H9 (cell line): ENCODE measurements at regions not wholly inside any gene's neighbourhood (a gene's known extent, or its start where the extent isn't known, plus 50 kb on each side); places are given as distances from the start of the nearest gene placed in this dataset.

Source experiments
- DNase-seq: peaks from one replicate; pipeline ENCODE4 v3.0.0-alpha.2; 2017
- H2AFZ ChIP-seq: one replicate; pipeline ENCODE4 v1.6.1; 2013; ENCODE audit warnings: mild to moderate bottlenecking, low read length, control low read depth, moderate library complexity
- H2AK5ac ChIP-seq: 2 replicates; pipeline ENCODE4 v1.6.1; 2013; ENCODE audit warnings: low read length, control low read depth, mixed read lengths; ENCODE audit not compliant: insufficient read length
- H2BK120ac ChIP-seq: one replicate; pipeline ENCODE4 v1.6.1; 2013; ENCODE audit warnings: low read depth, mild to moderate bottlenecking, low read length, control low read depth, inconsistent platforms; ENCODE audit not compliant: poor library complexity, severe bottlenecking
- H2BK12ac ChIP-seq: 2 replicates; pipeline ENCODE4 v1.6.1; 2013; ENCODE audit warnings: low read length, control low read depth, mixed read lengths, low read depth; ENCODE audit not compliant: insufficient read length
- H2BK15ac ChIP-seq: 2 replicates; pipeline ENCODE4 v1.6.1; 2013; ENCODE audit warnings: low read depth, low read length, control low read depth
- H2BK20ac ChIP-seq: one replicate; pipeline ENCODE4 v1.6.1; 2013; ENCODE audit warnings: low read depth, mild to moderate bottlenecking, low read length, control low read depth, inconsistent platforms; ENCODE audit not compliant: poor library complexity, severe bottlenecking
- H2BK5ac ChIP-seq: 2 replicates; pipeline ENCODE4 v1.6.1; 2013; ENCODE audit warnings: low read length, control low read depth, mixed read lengths; ENCODE audit not compliant: insufficient read length
- H3K14ac ChIP-seq: 2 replicates; pipeline ENCODE4 v1.6.1; 2013; ENCODE audit warnings: low read length, control low read depth; ENCODE audit not compliant: insufficient read depth
- H3K18ac ChIP-seq: 2 replicates; pipeline ENCODE4 v1.6.1; 2013; ENCODE audit warnings: low read depth, mild to moderate bottlenecking, mixed read lengths, low read length, control low read depth; ENCODE audit not compliant: insufficient read length
- H3K23ac ChIP-seq: 2 replicates; pipeline ENCODE4 v1.6.1; 2013; ENCODE audit warnings: low read length, control low read depth, mixed read lengths, low read depth; ENCODE audit not compliant: insufficient read length
- H3K23me2 ChIP-seq: 2 replicates; pipeline ENCODE4 v1.6.1; 2013; ENCODE audit warnings: low read depth, mild to moderate bottlenecking, mixed read lengths, low read length, control low read depth; ENCODE audit not compliant: insufficient read length, poor library complexity, severe bottlenecking
- H3K27ac ChIP-seq: 2 replicates; pipeline ENCODE4 v1.5.1; 2013; ENCODE audit warnings: low read length, control low read depth, mixed read lengths, low read depth; ENCODE audit not compliant: insufficient read length
- H3K27me3 ChIP-seq: 2 replicates; pipeline ENCODE4 v1.6.1; 2013; ENCODE audit warnings: low read length, control low read depth, inconsistent platforms; ENCODE audit not compliant: insufficient read depth
- H3K4ac ChIP-seq: 2 replicates; pipeline ENCODE4 v1.6.1; 2013; ENCODE audit warnings: low read depth, mild to moderate bottlenecking, control low read depth, inconsistent platforms, low read length, moderate library complexity
- H3K4me1 ChIP-seq: 2 replicates; pipeline ENCODE4 v1.6.1; 2013; ENCODE audit warnings: low read length, control low read depth, inconsistent platforms; ENCODE audit not compliant: insufficient read depth
- H3K4me2 ChIP-seq: 2 replicates; pipeline ENCODE4 v1.6.1; 2013; ENCODE audit warnings: low read length, control low read depth, mixed read lengths; ENCODE audit not compliant: insufficient read length, insufficient read depth
- H3K56ac ChIP-seq: 2 replicates; pipeline ENCODE4 v1.6.1; 2013; ENCODE audit warnings: low read depth, mild to moderate bottlenecking, mixed read lengths, low read length, control low read depth; ENCODE audit not compliant: insufficient read length
- H3K79me1 ChIP-seq: 2 replicates; pipeline ENCODE4 v1.6.1; 2013; ENCODE audit warnings: low read depth, mild to moderate bottlenecking, moderate library complexity, low read length, control low read depth, inconsistent platforms; ENCODE audit not compliant: insufficient read depth, poor library complexity, severe bottlenecking
- H3K79me2 ChIP-seq: 2 replicates; pipeline ENCODE4 v1.6.1; 2013; ENCODE audit warnings: low read length, control low read depth, inconsistent platforms; ENCODE audit not compliant: insufficient read depth
- H3K9ac ChIP-seq: 2 replicates; pipeline ENCODE4 v1.6.1; 2013; ENCODE audit warnings: low read length, control low read depth, mixed read lengths; ENCODE audit not compliant: insufficient read length; ENCODE audit errors: extremely low read depth
- H3K9me3 ChIP-seq: one replicate; pipeline ENCODE4 v1.6.1; 2013; ENCODE audit warnings: low read depth, low read length, inconsistent platforms; ENCODE audit not compliant: control insufficient read depth
- H3T11ph ChIP-seq: one replicate; pipeline ENCODE4 v1.6.1; 2013; ENCODE audit warnings: mild to moderate bottlenecking, low read length, control low read depth, inconsistent platforms
- H4K20me1 ChIP-seq: one replicate; pipeline ENCODE4 v1.6.1; 2013; ENCODE audit not compliant: control insufficient read depth, insufficient read length, insufficient read depth
- H4K5ac ChIP-seq: 2 replicates; pipeline ENCODE4 v1.6.1; 2013; ENCODE audit warnings: low read depth, mild to moderate bottlenecking, mixed read lengths, low read length, control low read depth; ENCODE audit not compliant: insufficient read length
- H4K8ac ChIP-seq: replicated peaks from 2 replicates; pipeline ENCODE4 v1.6.1; 2013; ENCODE audit warnings: low read length, control low read depth, mixed read lengths, low read depth; ENCODE audit not compliant: insufficient read length
- H4K91ac ChIP-seq: 2 replicates; pipeline ENCODE4 v1.6.1; 2013; ENCODE audit warnings: low read depth, mild to moderate bottlenecking, moderate library complexity, mixed read lengths, low read length, control low read depth; ENCODE audit not compliant: insufficient read length
- H3K27ac Mint-ChIP-seq, 3 experiments: 2 replicates in 2 of 3; 3 replicates in 1 of 3; pipeline ENCODE4 v1.8.0; 2020 to 2021; ENCODE audit warnings: mixed read lengths in 3 of 3, mild to moderate bottlenecking in 1 of 3, moderate library complexity in 1 of 3
- H3K27me3 Mint-ChIP-seq: 2 replicates; pipeline ENCODE4 v1.8.0; 2021; ENCODE audit warnings: low read depth, mild to moderate bottlenecking, moderate library complexity, mixed read lengths
- H3K36me3 Mint-ChIP-seq, 3 experiments: 2 replicates in 2 of 3; 3 replicates in 1 of 3; pipeline ENCODE4 v1.8.0; 2020 to 2021; ENCODE audit warnings: low read depth in 3 of 3, mixed read lengths in 3 of 3; ENCODE audit not compliant: insufficient read depth in 1 of 3
- H3K4me1 Mint-ChIP-seq, 2 experiments: 2 replicates each; pipeline ENCODE4 v1.8.0; 2020; ENCODE audit warnings: mixed read lengths in 2 of 2
- H3K4me3 Mint-ChIP-seq, 2 experiments: 2 replicates in 1 of 2; 3 replicates in 1 of 2; pipeline ENCODE4 v1.8.0; 2020 to 2021; ENCODE audit warnings: mild to moderate bottlenecking in 2 of 2, mixed read lengths in 2 of 2, moderate library complexity in 1 of 2
- H3K9me3 Mint-ChIP-seq, 2 experiments: 2 replicates in 1 of 2; 3 replicates in 1 of 2; pipeline ENCODE4 v1.8.0; 2020; ENCODE audit warnings: mild to moderate bottlenecking in 2 of 2, mixed read lengths in 2 of 2, moderate library complexity in 1 of 2
- CTCF ChIP-seq: fragments of 200-600 bp; sonication (generic); conservative IDR thresholded peaks from 3 replicates; pipeline ENCODE4 v1.8.0; 2021; ENCODE audit warnings: antibody characterized with exemption, mild to moderate bottlenecking
- WGBS: extraction: QIAGEN DNeasy Blood & Tissue Kit; methylation state at CpG from one replicate; pipeline ENCODE4 v1.1.7; 2013; ENCODE audit warnings: missing lambda C conversion rate, low lambda C conversion rate, mixed read lengths; ENCODE audit not compliant: insufficient read length; ENCODE audit errors: extremely low coverage; 5-methylcytosine and 5-hydroxymethylcytosine counted together

DNA sequence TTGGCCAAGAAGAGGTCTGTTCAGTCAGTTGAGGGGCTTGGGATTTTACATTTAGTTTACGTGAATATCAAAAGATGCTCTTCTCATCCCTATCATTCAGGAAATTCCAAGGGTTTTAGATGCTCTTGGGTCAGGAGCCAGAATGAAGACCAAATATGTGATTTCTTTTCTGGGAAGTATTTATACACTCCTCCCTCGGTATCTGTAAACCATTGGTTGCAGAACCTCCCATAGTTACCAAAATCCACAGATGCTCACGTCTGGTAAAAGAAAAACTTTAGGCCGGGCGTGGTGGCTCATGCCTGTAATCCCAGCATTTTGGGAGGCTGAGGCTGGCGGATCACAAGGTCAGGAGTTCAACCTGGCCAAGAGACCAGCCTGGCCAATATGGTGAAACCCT, 75.9 kb downstream of the TNFAIP2 start:
- Mint-ChIP-seq H3K27ac (no peak overlapping the region), H3K9me3 (peaks cover 27 to 35% of the 10 kb centered on the region in 2 experiments), H3K27me3 (peaks cover 20% of the 10 kb centered on the region), H3K36me3 (peaks cover 4 to 17% (median 16%) of the 10 kb centered on the region in 3 experiments; a peak in 6 of 7 replicates), H3K4me1 (no peaks in the 10 kb centered on the region), H3K4me3 (no peak overlapping the region)
- H3K79me1 ChIP-seq: no peaks in the 10 kb centered on the region
- DNase-seq: no peak
- H3K4me1 ChIP-seq: no peaks in the 10 kb centered on the region
- H3K9me3 ChIP-seq: peaks cover 32% of the 10 kb centered on the region
- no peak overlapping the region for H3K4me2 ChIP-seq
- no peaks in the 10 kb centered on the region for H3K23me2 ChIP-seq
- no peak overlapping the region for H2AFZ ChIP-seq
- H3K23ac ChIP-seq: no peak overlapping the region
- no peak overlapping the region for H3T11ph ChIP-seq
- no peak overlapping the region for H3K9ac ChIP-seq
- no peak overlapping the region for H4K8ac ChIP-seq
- H4K91ac ChIP-seq: no peak overlapping the region
- H2BK12ac ChIP-seq: no peak overlapping the region
- no peak overlapping the region for H3K27ac ChIP-seq
- no peak overlapping the region for H2AK5ac ChIP-seq
- H3K14ac ChIP-seq: no peak overlapping the region
- no peaks in the 10 kb centered on the region for H3K27me3 ChIP-seq
- no peak overlapping the region for H2BK20ac ChIP-seq
- H2BK120ac ChIP-seq: no peak overlapping the region
- no CpG with 5 or more reads among the region's 6 CpGs for WGBS
- no peak overlapping the region for H3K4ac ChIP-seq
- peaks cover 3% of the 10 kb centered on the region for H4K20me1 ChIP-seq
- no peak for TF ChIP-seq CTCF
- no peak overlapping the region for H2BK15ac ChIP-seq
- H2BK5ac ChIP-seq: no peak overlapping the region
- no peaks in the 10 kb centered on the region for H3K79me2 ChIP-seq
- no peak overlapping the region for H3K56ac ChIP-seq
- H3K18ac ChIP-seq: no peak overlapping the region
- no peak overlapping the region for H4K5ac ChIP-seq
